H1 (cell line): ENCODE measurements at regions not wholly inside any gene's neighbourhood (a gene's known extent, or its start where the extent isn't known, plus 50 kb on each side); places are given as distances from the start of the nearest gene placed in this dataset.

Experiments
- CTCF ChIP-seq, 3 experiments: IDR thresholded peaks; 1 replicate in 2 of 3; 2 replicates in 1 of 3; pipeline versions ENCODE4 v1.5.1 to v1.6.1; 2011; ENCODE audit warnings: low read length in 3 of 3, mild to moderate bottlenecking in 3 of 3, inconsistent platforms in 2 of 3, low read depth in 1 of 3, moderate library complexity in 1 of 3; ENCODE audit not compliant: insufficient read depth in 1 of 3; ENCODE audit errors: control extremely low read depth in 1 of 3
- HDAC6 ChIP-seq: IDR thresholded peaks from one replicate; pipeline ENCODE4 v1.7.1; 2012; ENCODE audit warnings: low read depth, mild to moderate bottlenecking, inconsistent platforms, low read length, moderate library complexity

- no peak for TF ChIP-seq CTCF (IDR thresholded peaks at IDR 0.05; ENCODE audit: control extremely low read depth in 1 of 3, insufficient read depth in 1 of 3, low read depth in 1 of 3, low read length in 3 of 3)
- TF ChIP-seq HDAC6 = no peak
These were observed 59.9 kb upstream of the PRRX1 start (continued) for GRCh38 chr1:170604065-170604464.
